GM12891 (cell line): ENCODE measurements at regions not wholly inside any gene's neighbourhood (a gene's known extent, or its start where the extent isn't known, plus 50 kb on each side); places are given as distances from the start of the nearest gene placed in this dataset.

Experiments used
- POLR2A ChIP-seq: IDR thresholded peaks from 2 replicates; pipeline ENCODE4 v1.6.1; 2011; ENCODE audit warnings: low read depth, low read length, control low read depth
- POLR2AphosphoS5 ChIP-seq: IDR thresholded peaks from 2 replicates; pipeline ENCODE4 v1.6.1; 2011; ENCODE audit warnings: low read depth, low read length, control low read depth
- SPI1 ChIP-seq: IDR thresholded peaks from 2 replicates; pipeline ENCODE4 v1.6.1; 2011; ENCODE audit warnings: low read depth, low read length, control low read depth
- TAF1 ChIP-seq: IDR thresholded peaks from 2 replicates; pipeline ENCODE4 v1.6.1; 2011; ENCODE audit warnings: low read depth, low read length, control low read depth

DNA sequence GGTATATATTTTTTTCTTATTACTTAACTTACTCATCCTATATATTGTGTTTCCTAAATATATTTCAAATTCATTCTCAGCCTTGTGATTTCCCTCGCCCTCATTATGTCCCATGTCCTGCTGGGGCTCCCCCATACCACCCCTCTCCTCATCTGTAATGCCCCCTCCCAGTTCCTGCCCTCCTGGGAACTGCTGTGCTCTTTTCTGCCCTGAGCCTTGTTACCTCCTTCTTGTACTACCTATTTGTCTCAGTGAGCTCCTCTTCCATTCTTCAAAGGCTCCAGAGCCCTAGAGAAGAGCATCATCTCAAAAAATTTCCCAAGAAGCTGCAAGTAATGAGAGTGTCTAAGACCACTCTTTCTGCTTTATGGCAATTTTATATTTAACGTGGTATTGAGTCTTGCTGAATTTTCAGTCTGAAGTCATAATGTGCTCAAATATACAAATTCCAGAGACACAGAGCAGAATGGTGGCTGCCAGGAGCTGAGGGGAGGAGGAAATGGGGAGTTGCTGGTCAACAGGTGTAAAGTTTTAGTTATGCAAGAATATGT is 66.5 kb upstream of the TOP3B start:
- TF ChIP-seq POLR2A (no peak), POLR2AphosphoS5 (no peak), TAF1 (no peak), SPI1 (no peak)
